ENCODE measurements at regions not wholly inside any gene's neighbourhood (a gene's known extent, or its start where the extent isn't known, plus 50 kb on each side); places are given as distances from the start of the nearest gene placed in this dataset.

GRCh38 chr1:75986478-75986877 is 54.3 kb upstream of the ASB17 start:
- no peak for TF ChIP-seq CTCF (IDR thresholded peaks at IDR 0.05)
- no peak for TF ChIP-seq POLR2A (IDR thresholded peaks at IDR 0.05)

Measured in sigmoid colon (tissue), 3 donors.